GM20000 (cell line): ENCODE measurements at regions not wholly inside any gene's neighbourhood (a gene's known extent, or its start where the extent isn't known, plus 50 kb on each side); places are given as distances from the start of the nearest gene placed in this dataset.

Source experiments
- DNase-seq: peaks from one replicate; pipeline ENCODE4 v3.0.0; 2012; ENCODE audit warnings: low spot score
- TF ChIP-seq, protein P1 (sequence below): IDR thresholded peaks from 2 replicates; pipeline ENCODE4 v1.5.1; 2012; ENCODE audit warnings: mild to moderate bottlenecking, control low read depth; ENCODE audit errors: extremely low read depth, missing control alignments

DNA sequence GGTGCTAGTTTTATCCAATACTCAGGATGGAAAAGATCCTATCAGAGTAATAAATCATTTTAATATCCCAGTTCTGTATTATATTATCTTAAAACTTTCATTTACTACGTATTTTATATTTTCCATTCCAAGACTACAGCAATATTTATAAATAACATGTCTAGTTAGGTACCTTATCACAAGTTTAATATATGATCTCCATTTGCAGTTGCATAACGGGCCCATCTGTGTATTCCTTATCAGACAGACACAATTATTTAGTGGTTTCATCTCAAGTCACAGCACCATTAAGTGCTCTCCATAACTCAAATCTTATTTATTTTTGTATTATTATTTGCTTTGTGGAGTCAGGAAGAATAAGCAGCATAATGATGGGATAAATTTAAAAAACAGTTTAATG lies 333.9 kb downstream of the SH2D1A start:
- no peak for DNase-seq
- TF ChIP-seq, protein P1, sequence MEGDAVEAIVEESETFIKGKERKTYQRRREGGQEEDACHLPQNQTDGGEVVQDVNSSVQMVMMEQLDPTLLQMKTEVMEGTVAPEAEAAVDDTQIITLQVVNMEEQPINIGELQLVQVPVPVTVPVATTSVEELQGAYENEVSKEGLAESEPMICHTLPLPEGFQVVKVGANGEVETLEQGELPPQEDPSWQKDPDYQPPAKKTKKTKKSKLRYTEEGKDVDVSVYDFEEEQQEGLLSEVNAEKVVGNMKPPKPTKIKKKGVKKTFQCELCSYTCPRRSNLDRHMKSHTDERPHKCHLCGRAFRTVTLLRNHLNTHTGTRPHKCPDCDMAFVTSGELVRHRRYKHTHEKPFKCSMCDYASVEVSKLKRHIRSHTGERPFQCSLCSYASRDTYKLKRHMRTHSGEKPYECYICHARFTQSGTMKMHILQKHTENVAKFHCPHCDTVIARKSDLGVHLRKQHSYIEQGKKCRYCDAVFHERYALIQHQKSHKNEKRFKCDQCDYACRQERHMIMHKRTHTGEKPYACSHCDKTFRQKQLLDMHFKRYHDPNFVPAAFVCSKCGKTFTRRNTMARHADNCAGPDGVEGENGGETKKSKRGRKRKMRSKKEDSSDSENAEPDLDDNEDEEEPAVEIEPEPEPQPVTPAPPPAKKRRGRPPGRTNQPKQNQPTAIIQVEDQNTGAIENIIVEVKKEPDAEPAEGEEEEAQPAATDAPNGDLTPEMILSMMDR = no peak

DNA sequence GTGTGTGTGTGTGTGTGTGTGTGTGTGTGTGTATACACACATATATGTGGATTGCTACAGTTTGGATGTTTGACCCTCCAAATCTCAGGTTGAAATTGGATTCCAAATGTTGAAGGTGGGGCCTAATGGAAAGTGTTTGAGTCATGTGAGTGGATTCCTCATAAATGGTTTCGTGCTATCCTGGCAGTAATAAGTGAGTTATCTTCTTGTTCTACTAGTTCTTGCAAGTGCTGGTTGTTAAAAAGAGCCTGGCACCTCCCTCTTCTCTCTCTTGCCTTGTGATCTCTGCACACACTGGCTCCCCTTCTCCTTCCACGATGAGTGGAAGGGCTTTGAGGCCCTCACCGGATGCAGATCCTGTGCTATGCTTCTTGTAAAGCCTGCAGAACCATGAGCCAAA lies 344.1 kb downstream of the SH2D1A start:
- no peak for DNase-seq
- TF ChIP-seq, protein P1 = no peak

DNA sequence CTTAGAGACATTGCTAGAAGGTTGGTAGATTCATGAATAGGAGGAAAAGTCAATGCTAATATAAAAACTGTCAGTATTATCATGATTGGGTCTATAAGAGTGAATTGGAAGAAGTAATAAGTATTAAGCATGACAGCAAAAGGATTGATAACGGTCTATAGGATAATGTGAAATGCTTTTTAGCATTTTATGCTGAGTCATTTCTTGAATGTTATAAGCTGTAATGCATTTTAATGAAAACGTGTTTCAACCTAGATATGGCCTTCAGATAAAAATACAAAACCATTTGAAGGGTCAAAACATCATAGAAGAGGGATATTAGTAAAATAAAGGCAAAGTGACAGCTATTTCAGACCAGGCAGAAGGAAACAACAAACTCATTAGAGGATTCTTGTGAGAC lies 353.5 kb downstream of the SH2D1A start:
- no peak for DNase-seq
- TF ChIP-seq, protein P1 = no peak

DNA sequence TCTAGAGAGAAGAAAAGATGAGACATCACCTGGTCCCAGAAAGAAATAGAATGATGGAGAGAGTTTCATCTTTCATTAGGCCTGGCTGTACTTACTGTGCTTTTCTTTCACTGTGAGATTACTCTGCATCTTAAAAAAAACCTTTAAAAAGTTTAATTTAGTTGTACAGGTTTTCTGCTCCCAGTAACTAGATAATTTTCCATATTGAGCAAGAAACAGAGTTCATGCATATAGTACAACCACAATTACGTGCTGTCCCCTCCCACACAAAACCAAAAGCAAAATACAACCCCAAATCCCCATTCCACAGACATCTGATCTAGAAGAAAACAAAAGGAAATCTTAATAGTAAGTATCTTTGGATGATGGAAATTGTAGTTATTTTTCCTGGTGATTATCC lies 371.2 kb downstream of the SH2D1A start:
- DNase-seq = no peak
- TF ChIP-seq, protein P1 = no peak

DNA sequence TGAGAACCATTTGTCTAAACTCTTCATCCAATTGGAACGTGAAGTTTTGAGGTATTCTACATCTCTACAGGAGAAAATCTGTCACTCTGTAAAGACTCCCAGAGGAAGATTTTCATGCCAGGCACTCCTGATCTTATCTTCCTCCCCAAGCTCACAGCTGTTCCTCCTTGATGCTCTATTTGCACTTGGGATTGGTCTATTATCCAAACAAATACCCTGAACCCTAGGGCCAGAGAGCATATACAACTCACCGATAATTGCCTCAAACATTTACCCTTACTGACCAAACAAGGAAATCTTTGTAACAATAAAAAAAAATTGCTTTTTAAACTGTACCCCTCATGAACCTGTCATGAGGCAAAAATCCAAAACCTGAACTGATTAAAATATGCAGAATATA lies 372.7 kb downstream of the SH2D1A start:
- TF ChIP-seq, protein P1 = no peak

DNA sequence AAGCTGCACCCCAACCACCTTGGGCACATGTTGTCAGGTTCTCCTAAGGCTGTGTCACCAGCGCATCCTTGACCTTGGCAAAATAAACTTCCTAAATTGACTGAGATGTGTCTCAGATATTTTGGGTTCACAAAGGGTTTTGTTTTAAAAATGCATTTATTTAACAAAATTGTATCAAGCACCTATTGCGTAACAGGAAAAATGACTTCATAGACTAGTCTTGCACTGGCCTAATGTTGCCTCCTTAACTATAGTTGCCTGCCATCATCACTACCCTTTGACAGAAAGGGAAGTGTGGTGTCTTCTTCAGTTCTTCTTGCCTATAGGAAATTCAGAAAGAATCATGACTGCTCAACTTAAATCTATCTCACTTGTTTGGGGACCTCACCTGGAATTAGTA lies 374.2 kb downstream of the SH2D1A start:
- TF ChIP-seq, protein P1 = no peak
- no peak for DNase-seq

More for the DNA sequence above, 372.7 kb downstream of the SH2D1A start:
- DNase-seq = no peak

DNA sequence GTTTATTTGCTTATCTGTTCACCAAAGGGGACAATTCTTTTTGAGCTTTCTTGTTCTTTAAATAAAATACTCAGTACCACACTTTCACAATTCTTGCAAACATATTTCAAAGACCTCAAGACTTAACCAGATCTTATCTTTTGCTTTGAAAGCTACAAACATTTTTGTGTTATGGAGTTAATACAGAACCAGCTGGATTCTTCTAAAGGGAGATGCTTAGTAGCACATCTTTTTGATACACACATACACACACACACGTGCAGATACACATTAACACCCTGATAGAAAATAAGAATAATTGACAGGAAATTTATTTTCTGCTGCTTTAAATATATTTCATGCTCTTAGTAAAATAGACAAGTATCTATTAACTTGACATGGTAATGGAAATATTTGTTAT lies 379.1 kb downstream of the SH2D1A start:
- DNase-seq = no peak
- TF ChIP-seq, protein P1 = no peak

DNA sequence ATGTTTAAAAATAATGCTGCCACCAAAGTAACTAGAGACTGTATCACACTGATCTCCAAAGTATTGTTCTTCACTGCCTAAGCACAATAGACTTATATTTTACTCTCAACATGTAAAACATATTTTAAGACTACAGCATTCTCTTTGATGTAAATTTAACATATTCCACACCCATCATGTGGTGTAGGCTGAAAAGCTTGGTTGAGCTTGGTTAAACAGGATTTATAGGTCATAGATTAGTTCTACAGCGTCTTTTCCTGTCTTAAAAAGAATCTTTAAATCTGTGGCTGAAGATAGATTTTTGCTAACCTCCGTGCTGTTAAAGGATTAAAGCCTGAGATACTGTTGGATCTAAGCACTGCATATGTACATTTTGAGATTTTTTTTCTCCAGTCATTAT lies 379.9 kb downstream of the SH2D1A start:
- TF ChIP-seq, protein P1 = no peak
- DNase-seq = no peak
